ENCODE measurements at regions not wholly inside any gene's neighbourhood (a gene's known extent, or its start where the extent isn't known, plus 50 kb on each side); places are given as distances from the start of the nearest gene placed in this dataset.
"Not testable (repeated sequence)": the region's sequence is repeated elsewhere in the genome, so short reads cannot be mapped to it uniquely, and the experiment has no call there.

DNA sequence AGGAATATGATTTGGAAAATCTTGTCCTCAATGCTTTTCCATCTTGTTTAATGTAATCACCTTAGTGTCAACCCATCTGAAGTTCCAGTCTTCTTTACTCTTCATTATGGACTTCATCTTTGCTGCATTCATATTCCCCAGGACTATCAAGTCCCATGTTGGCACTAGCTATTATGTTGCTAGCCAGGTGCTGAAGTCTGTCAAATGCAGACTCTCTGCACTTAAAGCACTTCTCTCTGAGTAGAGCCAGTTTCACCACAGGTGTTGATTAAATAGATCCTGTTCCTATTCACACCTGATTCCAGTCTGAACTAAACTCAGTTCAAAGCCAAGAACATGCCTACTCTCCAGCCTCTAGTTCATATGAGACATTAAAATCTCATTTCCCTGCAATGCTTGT is 75.0 kb upstream of the PKN2 start:
- no peak for DNase-seq

DNA sequence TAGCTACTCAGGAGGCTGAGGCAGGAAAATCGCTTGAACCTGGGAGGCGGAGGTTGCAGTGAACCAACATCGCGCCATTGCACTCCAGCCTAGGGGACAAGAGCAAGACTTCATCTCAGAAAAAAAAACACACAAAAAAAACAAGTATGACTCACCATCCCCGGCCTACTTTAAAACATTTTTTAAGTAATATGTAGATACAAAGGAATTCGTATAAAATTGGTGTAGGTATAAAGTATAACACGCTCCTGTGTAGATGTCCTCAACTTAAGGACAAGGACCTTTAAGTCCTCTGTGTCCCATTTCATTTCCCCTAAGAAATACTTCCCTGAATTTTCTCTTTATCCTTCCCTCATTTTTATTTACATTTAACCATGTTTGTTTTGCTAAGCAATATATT is 73.4 kb upstream of the PKN2 start:
- no peak for DNase-seq

DNA sequence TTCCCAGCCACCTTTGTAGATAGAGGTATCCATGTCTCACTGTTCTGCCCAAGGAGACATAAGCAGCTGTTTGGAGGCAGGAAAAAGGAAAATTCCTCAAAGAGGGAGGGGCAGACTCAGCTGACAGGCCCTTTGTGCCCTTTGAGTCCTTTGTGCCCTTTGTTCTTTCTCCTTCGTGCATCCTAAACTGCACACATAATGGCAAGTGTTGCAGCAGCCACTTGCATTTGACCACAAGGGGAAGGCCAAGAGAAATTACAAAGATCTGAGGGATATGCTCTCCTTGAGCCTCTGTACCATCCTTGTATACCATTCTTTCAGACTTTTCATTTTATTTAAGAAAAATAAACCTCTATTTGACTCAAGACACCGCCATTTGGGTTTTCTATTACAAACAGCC is 71.8 kb upstream of the PKN2 start:
- no peak for DNase-seq

DNA sequence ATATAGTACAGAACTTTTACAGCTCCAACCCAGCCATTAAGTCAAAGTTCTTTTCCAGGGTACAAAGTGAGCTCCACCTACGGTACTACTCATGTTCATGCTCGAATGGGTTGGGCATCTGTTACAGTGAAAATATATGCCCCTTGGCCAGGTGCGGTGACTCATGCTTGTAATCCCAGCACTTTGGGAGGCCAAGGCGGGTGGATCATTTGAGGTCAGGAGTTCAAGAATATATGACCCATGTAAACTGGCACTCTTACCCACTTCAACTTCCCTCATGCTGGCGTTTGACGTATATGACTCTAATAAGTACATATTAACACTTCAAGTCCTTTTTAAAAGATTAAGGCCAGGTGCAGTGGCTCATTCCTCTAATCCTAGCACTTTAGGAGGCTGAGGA is 71.3 kb upstream of the PKN2 start:
- DNase-seq: no peak

DNA sequence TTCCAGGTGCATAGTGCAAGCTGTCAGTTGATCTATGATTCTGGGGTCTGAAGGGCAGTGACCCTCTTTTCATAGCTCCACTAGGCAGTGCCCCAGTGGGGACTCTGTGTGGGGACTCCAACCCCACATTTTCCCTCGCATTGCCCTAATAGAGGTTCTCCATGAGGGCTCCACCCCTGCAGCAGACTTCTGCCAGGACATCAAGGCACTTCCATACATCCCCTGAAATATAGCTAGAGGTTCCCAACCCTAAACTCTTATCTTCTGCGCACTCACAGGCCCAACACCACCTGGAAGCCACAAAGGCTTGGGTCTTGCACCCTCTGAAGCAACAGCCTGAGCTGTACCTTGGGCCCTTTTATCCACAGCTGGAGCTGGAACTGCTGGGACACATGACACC is 65.7 kb upstream of the PKN2 start:
- no peak for DNase-seq

DNA sequence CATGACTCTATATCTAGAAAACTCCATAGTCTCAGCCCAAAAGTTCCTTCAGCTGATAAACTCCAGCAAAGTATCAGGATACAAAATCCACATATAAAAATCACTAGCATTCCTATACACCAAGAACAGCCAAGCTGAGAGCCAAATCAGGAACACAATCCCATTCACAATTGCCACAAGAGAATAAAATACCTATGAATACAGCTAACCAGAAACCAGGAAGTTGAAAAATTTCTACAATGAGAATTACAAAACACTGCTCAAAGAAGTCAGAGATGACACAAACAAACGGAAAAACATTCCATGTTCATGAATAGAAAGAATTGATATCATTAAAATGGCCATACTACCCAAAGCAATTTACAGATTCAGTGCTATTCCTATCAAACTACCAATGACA is 61.0 kb upstream of the PKN2 start:
- DNase-seq: not testable (repeated sequence)

Data from COR-L47 (cell line).